Stomach (tissue), 8 donors: ENCODE measurements at regions not wholly inside any gene's neighbourhood (a gene's known extent, or its start where the extent isn't known, plus 50 kb on each side); places are given as distances from the start of the nearest gene placed in this dataset.
A peak's percentile ranks its signal among the peaks of the same experiment; 100 is the strongest.
"Not testable (repeated sequence)": the region's sequence is repeated elsewhere in the genome, so short reads cannot be mapped to it uniquely, and the experiment has no call there.

Experiments
- DNase-seq, 2 donors: peaks; one replicate each; pipeline versions ENCODE4 v3.0.0 to v3.0.0-alpha.2; 2013 to 2019
- H3K27ac ChIP-seq, 5 donors: fragments of 200-600 bp in 4 of 5; sonication (generic) in 4 of 5; one replicate each; pipeline ENCODE4 v1.5.1; 2013 to 2019; ENCODE audit warnings: mild to moderate bottlenecking in 1 of 5, moderate library complexity in 1 of 5
- H3K27me3 ChIP-seq, 3 donors: fragments of 200-600 bp; sonication (generic); one replicate each; pipeline ENCODE4 v1.5.1; 2017 to 2019; ENCODE audit warnings: mixed run types in 1 of 3
- H3K36me3 ChIP-seq, 4 donors: fragments of 200-600 bp; sonication (generic); 1 replicate in 3 of 4; 2 replicates in 1 of 4; pipeline ENCODE4 v1.5.1; 2016 to 2019
- H3K4me1 ChIP-seq, 4 donors: fragments of 200-600 bp; sonication (generic); one replicate each; pipeline ENCODE4 v1.5.1; 2016 to 2019
- H3K4me3 ChIP-seq, 4 donors: fragments of 200-600 bp; sonication (generic) in 3 of 4; one replicate each; pipeline ENCODE4 v1.5.1; 2016 to 2019; ENCODE audit warnings: mild to moderate bottlenecking in 1 of 4
- H3K9me3 ChIP-seq, 4 donors: fragments of 200-600 bp; sonication (generic); one replicate each; pipeline ENCODE4 v1.5.1; 2016 to 2019
- EP300 ChIP-seq: sonication (generic); formaldehyde crosslinking; IDR thresholded peaks from one replicate; pipeline ENCODE4 v1.6.1; 2017; ENCODE audit warnings: antibody characterized with exemption
- POLR2A ChIP-seq, 4 donors: fragments of 450-650 bp; IDR thresholded peaks; one replicate each; pipeline ENCODE4 v1.6.1; 2016; ENCODE audit warnings: antibody characterized with exemption in 4 of 4, control low read depth in 2 of 4, mild to moderate bottlenecking in 1 of 4, moderate library complexity in 1 of 4
- POLR2AphosphoS5 ChIP-seq, 3 donors: sonication (generic); formaldehyde crosslinking; IDR thresholded peaks; one replicate each; pipeline ENCODE4 v1.6.1; 2016; ENCODE audit warnings: antibody characterized with exemption in 3 of 3
- WGBS, 5 donors: extraction: QIAGEN DNeasy Blood & Tissue Kit in 3 of 5; methylation state at CpG; one replicate each; pipeline versions ENCODE4 v1.1.5 to v1.1.7; 2013 to 2018; 5-methylcytosine and 5-hydroxymethylcytosine counted together
- intact Hi-C: fragments of 100-400 bp; cut with DNase I; formaldehyde crosslinking; loops from one replicate; pipeline ENCODE4 v1.15.1; 2023; ENCODE audit warnings: low total_unique reads
- TF ChIP-seq, protein P1 (sequence below), 7 experiments: fragments of 450-650 bp in 4 of 7; fragments of 200-600 bp in 3 of 7; sonication (generic) in 3 of 7; IDR thresholded peaks; one replicate each; pipeline ENCODE4 v1.5.1; 2016 to 2019; ENCODE audit warnings: antibody characterized with exemption in 7 of 7, control low read depth in 2 of 7, mild to moderate bottlenecking in 1 of 7
- donor health status: healthy with polysubstance abuse.
- donor health status: Bipolar disorder and iron deficiency.
- donor health status: healthy.

DNA sequence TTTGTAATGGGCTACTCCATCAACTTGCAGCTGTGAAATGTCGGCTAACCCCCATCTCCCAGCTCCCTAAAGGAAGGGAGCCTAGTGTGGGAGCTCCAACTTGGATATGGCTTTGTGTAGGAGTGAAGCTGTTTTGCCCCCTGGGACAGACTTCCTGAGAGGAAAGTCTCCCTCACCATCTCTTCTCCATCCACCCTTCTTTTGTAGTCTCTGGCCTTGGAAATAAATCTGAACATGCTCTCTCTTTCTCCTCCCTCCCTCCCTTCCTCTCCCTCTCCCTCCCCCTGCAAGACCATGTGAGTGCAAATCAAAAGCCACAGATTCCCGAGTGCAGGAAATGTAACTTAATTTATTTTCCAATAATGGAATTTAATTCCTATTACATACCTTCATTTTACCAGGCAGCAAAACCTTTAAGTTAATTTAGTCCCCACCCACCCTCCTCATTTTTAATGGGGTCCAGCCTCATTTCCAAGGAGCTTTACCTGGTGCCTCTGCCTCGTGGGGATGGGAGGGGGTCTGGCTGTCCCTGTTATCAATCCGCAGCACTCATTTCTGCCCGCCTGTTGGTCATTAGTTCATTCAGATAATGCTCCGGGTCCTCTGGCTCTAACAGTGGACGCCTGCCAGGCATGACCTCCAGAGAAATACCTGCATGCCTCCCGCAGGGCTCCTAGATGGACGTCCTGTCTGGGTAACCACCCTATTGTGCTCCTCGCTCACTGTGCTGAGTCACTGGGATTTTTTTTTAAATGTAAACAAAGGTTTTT lies 122.9 kb upstream of the TAF11L2 start:
- WGBS, 5 donors, result 28 to 47% (median 35%) methylated on average over 10 of the region's 10 CpGs
- intact Hi-C loops, result no loop called here
- no peaks in the 10 kb centered on the region for H3K36me3 ChIP-seq
- TF ChIP-seq POLR2A (IDR thresholded peaks at IDR 0.05) (no peak), EP300 (no peak), POLR2AphosphoS5 (IDR thresholded peaks at IDR 0.05) (no peak)
- TF ChIP-seq, protein P1, sequence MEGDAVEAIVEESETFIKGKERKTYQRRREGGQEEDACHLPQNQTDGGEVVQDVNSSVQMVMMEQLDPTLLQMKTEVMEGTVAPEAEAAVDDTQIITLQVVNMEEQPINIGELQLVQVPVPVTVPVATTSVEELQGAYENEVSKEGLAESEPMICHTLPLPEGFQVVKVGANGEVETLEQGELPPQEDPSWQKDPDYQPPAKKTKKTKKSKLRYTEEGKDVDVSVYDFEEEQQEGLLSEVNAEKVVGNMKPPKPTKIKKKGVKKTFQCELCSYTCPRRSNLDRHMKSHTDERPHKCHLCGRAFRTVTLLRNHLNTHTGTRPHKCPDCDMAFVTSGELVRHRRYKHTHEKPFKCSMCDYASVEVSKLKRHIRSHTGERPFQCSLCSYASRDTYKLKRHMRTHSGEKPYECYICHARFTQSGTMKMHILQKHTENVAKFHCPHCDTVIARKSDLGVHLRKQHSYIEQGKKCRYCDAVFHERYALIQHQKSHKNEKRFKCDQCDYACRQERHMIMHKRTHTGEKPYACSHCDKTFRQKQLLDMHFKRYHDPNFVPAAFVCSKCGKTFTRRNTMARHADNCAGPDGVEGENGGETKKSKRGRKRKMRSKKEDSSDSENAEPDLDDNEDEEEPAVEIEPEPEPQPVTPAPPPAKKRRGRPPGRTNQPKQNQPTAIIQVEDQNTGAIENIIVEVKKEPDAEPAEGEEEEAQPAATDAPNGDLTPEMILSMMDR (IDR thresholded peaks at IDR 0.05), result no peak
- no peak overlapping the region for H3K27ac ChIP-seq
- no peaks in the 10 kb centered on the region for H3K27me3 ChIP-seq
- no peaks in the 10 kb centered on the region for H3K9me3 ChIP-seq
- no peaks in the 10 kb centered on the region for H3K4me1 ChIP-seq
- no peak overlapping the region for H3K4me3 ChIP-seq
- DNase-seq, result peak; percentile 50 to 58

DNA sequence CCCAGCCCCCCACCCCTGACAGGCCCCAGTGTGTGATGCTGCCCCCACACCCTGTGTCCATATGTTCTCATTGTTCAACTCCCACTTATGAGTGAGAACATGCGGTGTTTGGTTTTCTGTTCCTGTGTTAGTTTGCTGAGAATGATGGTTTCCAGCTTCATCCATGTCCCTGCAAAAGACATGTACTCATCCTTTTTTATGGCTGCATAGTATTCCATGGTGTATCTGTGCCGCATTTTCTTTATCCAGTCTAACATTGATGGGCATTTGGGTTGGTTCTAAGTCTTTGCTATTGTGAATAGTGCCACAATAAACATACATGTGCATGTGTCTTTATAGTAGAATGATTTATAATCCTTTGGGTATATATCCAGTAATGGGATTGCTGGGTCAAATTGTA lies 122.1 kb upstream of the TAF11L2 start:
- H3K36me3 ChIP-seq, H3K27ac ChIP-seq, DNase-seq, H3K4me1 ChIP-seq, H3K9me3 ChIP-seq, H3K27me3 ChIP-seq, H3K4me3 ChIP-seq, intact Hi-C loops: not testable (repeated sequence)
- 88 to 96% (median 95%) methylated on average over 2 of the region's 2 CpGs for WGBS, 5 donors

DNA sequence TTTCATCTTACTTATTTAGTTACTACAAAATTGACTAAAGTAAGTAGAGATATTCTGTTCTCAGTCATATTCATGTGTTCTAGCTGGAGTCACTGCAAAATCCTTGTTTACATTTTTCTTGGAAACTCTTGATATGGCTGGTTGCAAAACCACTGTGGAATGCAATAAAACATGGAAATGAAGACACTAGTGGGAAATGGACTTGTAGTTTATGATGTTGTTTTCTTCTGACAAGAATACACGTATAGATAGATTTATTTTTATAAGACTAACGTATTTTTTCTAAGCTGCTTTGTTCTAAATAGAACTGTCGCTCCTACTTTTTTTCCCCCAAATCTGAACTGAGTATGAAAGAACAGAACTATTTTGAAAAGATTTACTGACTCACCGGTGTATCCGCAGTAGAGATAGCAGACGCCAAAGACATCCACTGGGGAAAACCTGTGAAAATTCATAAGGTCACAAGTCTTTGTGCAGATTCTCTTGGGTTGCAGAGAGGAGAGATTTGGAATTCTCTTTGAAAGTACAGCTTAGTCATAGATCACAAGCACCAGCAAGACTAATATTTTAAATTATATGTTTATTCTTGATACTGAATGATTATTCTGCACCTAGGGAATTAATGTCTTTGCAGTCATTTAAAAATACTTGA lies 119.6 kb upstream of the TAF11L2 start:
- TF ChIP-seq POLR2AphosphoS5 (IDR thresholded peaks at IDR 0.05) (no peak), POLR2A (IDR thresholded peaks at IDR 0.05) (no peak), EP300 (no peak)
- TF ChIP-seq, protein P1 (IDR thresholded peaks at IDR 0.05), result no peak
- H3K27ac ChIP-seq, result no peak overlapping the region
- no peaks in the 10 kb centered on the region for H3K9me3 ChIP-seq
- no peaks in the 10 kb centered on the region for H3K4me1 ChIP-seq
- no peak overlapping the region for H3K4me3 ChIP-seq
- no peak for DNase-seq
- WGBS, 5 donors, result 65 to 83% (median 74%) methylated on average over 6 of the region's 6 CpGs
- H3K36me3 ChIP-seq, result no peaks in the 10 kb centered on the region
- no peaks in the 10 kb centered on the region for H3K27me3 ChIP-seq
- intact Hi-C loops, result no loop called here

DNA sequence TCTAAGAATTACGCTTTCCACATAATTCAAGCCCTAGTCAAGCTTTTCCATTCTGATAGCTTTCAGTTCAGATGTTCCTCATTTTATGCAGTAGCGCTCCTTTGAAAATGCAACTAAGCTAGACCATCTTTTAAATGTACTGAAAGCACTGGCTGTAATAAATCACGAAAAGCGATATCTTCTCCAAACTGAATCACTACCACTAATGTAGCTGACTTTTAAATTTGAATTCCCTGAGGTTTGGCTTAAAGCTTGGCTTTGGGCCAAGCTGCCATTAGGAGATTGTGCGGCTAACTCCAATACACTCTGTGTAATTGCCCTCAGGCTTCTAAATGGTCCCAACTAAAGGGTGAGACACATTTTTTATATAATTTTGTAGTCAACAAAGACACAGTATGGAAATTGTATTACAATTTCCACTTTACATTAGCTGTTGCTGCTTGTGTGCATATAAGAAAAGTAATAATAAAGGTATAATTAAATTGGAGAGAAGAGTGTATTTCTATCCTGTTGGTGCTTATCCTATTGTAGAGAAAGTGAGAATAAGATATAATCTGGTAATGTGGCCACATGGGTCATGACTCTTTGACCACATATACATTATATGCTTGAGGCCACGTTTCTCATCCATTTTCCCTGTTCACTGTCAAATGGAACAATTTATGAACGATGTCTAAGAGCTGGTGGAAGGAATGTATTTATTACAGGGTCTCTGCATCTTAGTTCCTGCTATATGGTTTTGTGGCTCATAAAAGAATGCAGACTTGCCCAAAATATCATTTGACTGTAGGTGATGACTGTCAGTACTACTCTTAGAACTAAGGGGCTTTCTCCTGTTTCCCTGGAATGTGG lies 118.7 kb upstream of the TAF11L2 start:
- 59 to 65% (median 60%) methylated on average over 7 of the region's 7 CpGs for whole genome bisulfite sequencing, 5 donors
- Histone ChIP-seq H3K27ac (no peak overlapping the region), H3K27me3 (no peaks in the 10 kb centered on the region), H3K9me3 (no peaks in the 10 kb centered on the region), H3K4me3 (no peak overlapping the region), H3K4me1 (no peaks in the 10 kb centered on the region), H3K36me3 (no peaks in the 10 kb centered on the region)
- TF ChIP-seq, protein P1 (IDR thresholded peaks at IDR 0.05), result no peak
- no peak for TF ChIP-seq POLR2AphosphoS5 (IDR thresholded peaks at IDR 0.05)
- no peak for TF ChIP-seq EP300
- no peak for TF ChIP-seq POLR2A (IDR thresholded peaks at IDR 0.05)
- intact Hi-C loops, result no loop called here
- DNase-seq, result peak in 1 of 2 donors; percentile 56
